SK-N-MC (cell line): ENCODE measurements at regions not wholly inside any gene's neighbourhood (a gene's known extent, or its start where the extent isn't known, plus 50 kb on each side); places are given as distances from the start of the nearest gene placed in this dataset.

Experiments
- EZH2 ChIP-seq: fragments of 200-600 bp; sonication (generic); IDR thresholded peaks from one replicate; pipeline ENCODE4 v1.6.1; 2017; ENCODE audit warnings: antibody characterized with exemption
- FOXP2 ChIP-seq: optimal IDR thresholded peaks from 2 replicates; pipeline ENCODE3; 2011; ENCODE audit warnings: mild to moderate bottlenecking, moderate library complexity; ENCODE audit not compliant: insufficient read depth; ENCODE audit errors: extremely low read length, control extremely low read depth
- POLR2AphosphoS5 ChIP-seq: IDR thresholded peaks from 2 replicates; pipeline ENCODE4 v1.6.1; 2012; ENCODE audit warnings: mild to moderate bottlenecking, low read depth, low read length, borderline replicate concordance

DNA sequence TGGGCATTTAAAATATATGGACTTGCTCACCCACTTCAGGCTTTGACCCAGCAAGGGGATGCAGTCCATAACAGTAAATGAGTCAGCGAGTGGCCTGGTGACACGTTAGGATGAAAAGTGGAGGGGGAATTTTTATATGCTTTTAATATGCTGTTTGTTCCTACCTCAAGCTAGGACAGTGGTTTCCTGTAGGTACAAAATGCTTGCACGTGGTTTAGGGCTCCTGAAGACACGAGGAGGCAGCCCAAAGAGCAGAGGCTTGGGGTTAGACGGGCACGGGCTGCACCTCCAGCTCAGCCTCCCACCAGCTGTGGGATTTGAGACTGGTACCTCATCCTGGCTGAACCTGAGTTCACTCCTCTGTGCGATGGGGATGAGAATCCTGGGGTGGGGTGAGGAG is 306.2 kb upstream of the CXCR4 start:
- no peak for TF ChIP-seq EZH2
- TF ChIP-seq POLR2AphosphoS5, result no peak
- TF ChIP-seq FOXP2, result no peak
